A549 (cell line): ENCODE measurements at regions not wholly inside any gene's neighbourhood (a gene's known extent, or its start where the extent isn't known, plus 50 kb on each side); places are given as distances from the start of the nearest gene placed in this dataset.

ENCODE experiments used
- BCL3 ChIP-seq: fragments of >200 bp; sonication (Bioruptor Twin); formaldehyde crosslinking; IDR thresholded peaks from 3 replicates; pipeline ENCODE4 v1.6.1; 2016
- BHLHE40 ChIP-seq: IDR thresholded peaks from 2 replicates; pipeline ENCODE4 v1.6.1; 2012; ENCODE audit warnings: low read depth, low read length, inconsistent platforms
- CTCF ChIP-seq: fragments of >200 bp; sonication (Bioruptor Twin); formaldehyde crosslinking; IDR thresholded peaks from 3 replicates; pipeline ENCODE4 v1.5.1; 2016
- EP300 ChIP-seq, 2 experiments: fragments of >200 bp; sonication (Bioruptor Twin); formaldehyde crosslinking; IDR thresholded peaks; 2 replicates in 1 of 2; 3 replicates in 1 of 2; pipeline ENCODE4 v1.6.1; 2016 to 2017
- JUNB ChIP-seq: fragments of >200 bp; sonication (Bioruptor Twin); formaldehyde crosslinking; IDR thresholded peaks from 2 replicates; pipeline ENCODE4 v1.6.1; 2016
- KDM1A ChIP-seq: fragments of 200-600 bp; sonication (generic); IDR thresholded peaks from 2 replicates; pipeline ENCODE4 v1.6.1; 2016; ENCODE audit warnings: low read depth, mild to moderate bottlenecking
- MAZ ChIP-seq: fragments of 150-350 bp; IDR thresholded peaks from 2 replicates; pipeline ENCODE4 v1.6.1; 2014; ENCODE audit warnings: antibody characterized with exemption, low read depth, low read length, borderline replicate concordance
- POLR2A ChIP-seq: IDR thresholded peaks from 2 replicates; pipeline ENCODE4 v1.6.1; 2012; ENCODE audit warnings: mild to moderate bottlenecking, low read length
- RFX5 ChIP-seq: fragments of 450-650 bp; IDR thresholded peaks from 2 replicates; pipeline ENCODE4 v1.7.1; 2014; ENCODE audit warnings: antibody characterized with exemption, mild to moderate bottlenecking, moderate library complexity
- TF ChIP-seq, protein P1 (sequence below): IDR thresholded peaks from 2 replicates; pipeline ENCODE4 v1.6.1; 2012

- no peak for TF ChIP-seq CTCF
- TF ChIP-seq KDM1A: no peak
- TF ChIP-seq EP300 (IDR thresholded peaks at IDR 0.05): no peak
- TF ChIP-seq, protein P1, sequence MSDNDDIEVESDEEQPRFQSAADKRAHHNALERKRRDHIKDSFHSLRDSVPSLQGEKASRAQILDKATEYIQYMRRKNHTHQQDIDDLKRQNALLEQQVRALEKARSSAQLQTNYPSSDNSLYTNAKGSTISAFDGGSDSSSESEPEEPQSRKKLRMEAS: no peak
- TF ChIP-seq MAZ: no peak
- TF ChIP-seq RFX5: no peak
- TF ChIP-seq JUNB: no peak
- no peak for TF ChIP-seq BCL3
- no peak for TF ChIP-seq POLR2A
- TF ChIP-seq BHLHE40: no peak
Measured at GRCh38 chr9:73799446-73799845, 647.8 kb downstream of the ANXA1 start.
